ENCODE measurements at regions not wholly inside any gene's neighbourhood (a gene's known extent, or its start where the extent isn't known, plus 50 kb on each side); places are given as distances from the start of the nearest gene placed in this dataset.
A peak's percentile ranks its signal among the peaks of the same experiment; 100 is the strongest.
"Not testable (repeated sequence)": the region's sequence is repeated elsewhere in the genome, so short reads cannot be mapped to it uniquely, and the experiment has no call there.

GRCh38 chr10:55704950-55705349, 656.1 kb downstream of the ZWINT start:
- H3K4me3 Mint-ChIP-seq, result no peak overlapping the region
- no peaks in the 10 kb centered on the region for H3K27me3 Mint-ChIP-seq (ENCODE audit: low read depth)
- no peaks in the 10 kb centered on the region for H3K4me1 Mint-ChIP-seq (ENCODE audit: low read depth)
- H3K36me3 Mint-ChIP-seq (ENCODE audit: insufficient read depth), result no peaks in the 10 kb centered on the region
- DNase-seq (no peak), ATAC-seq (no peak)
- H3K9me3 Mint-ChIP-seq, result peaks cover 2% of the 10 kb centered on the region

DNA sequence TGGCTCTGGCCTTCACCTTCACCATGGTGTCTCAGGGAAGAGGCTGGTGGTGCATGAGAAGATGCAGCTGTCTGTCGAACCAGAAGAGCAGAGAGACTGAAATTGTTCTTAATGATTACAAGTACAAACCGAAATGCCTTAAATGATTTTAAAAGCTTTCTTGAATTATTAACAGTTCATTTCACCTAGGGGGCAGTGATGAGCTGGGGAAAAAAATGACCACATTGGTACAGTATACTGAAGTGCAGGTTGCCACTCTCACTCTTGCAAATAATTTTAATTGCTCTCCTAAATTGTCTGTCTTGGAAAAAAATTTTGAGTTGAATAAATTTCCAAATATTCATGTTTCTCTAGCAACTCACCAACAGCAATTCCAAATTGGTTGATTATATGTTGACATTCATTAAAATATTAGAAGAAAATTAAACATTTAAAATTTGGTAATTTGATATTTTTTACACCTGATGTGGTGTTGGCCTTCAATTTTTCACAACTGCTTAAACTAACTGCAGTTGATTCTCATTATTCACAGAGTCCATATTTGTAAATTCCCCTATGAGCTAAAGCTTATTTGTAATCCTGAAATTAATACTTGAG, 692.6 kb downstream of the ZWINT start:
- Mint-ChIP-seq H3K27me3 (ENCODE audit: low read depth) (no peaks in the 10 kb centered on the region), H3K36me3 (ENCODE audit: insufficient read depth) (no peaks in the 10 kb centered on the region), H3K9me3 (peaks cover 10% of the 10 kb centered on the region), H3K4me3 (no peak overlapping the region), H3K4me1 (ENCODE audit: low read depth) (no peaks in the 10 kb centered on the region)
- no peak for ATAC-seq
- no peak for DNase-seq

GRCh38 chr10:55653531-55653930, 707.5 kb downstream of the ZWINT start:
- ATAC-seq (no peak), DNase-seq (no peak)
- Mint-ChIP-seq H3K27me3 (ENCODE audit: low read depth) (no peaks in the 10 kb centered on the region), H3K36me3 (ENCODE audit: insufficient read depth) (no peaks in the 10 kb centered on the region), H3K4me1 (ENCODE audit: low read depth) (no peaks in the 10 kb centered on the region), H3K9me3 (peaks cover 17% of the 10 kb centered on the region), H3K4me3 (no peak overlapping the region)

DNA sequence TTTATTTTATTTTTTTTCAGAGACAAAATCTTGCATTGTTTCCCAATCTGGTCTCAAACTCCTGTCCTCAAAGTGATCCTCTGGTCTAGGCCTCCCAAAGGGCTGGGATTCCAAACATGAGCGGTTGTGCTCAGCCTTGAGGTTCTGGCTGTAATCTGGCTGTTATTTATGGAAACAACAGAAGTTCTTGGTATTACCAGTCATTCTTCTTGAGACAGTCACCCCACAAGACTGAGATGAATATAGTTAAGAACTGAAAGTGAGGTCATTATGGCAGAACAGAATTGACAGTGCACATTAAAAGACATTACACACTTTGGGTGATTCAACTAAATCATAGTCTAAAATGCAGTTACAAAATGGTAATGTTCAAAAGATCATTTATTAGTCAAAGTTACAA, 719.5 kb downstream of the ZWINT start:
- no peak overlapping the region for H3K4me3 Mint-ChIP-seq
- peaks cover 10% of the 10 kb centered on the region for H3K9me3 Mint-ChIP-seq
- no peaks in the 10 kb centered on the region for H3K27me3 Mint-ChIP-seq (ENCODE audit: low read depth)
- H3K36me3 Mint-ChIP-seq (ENCODE audit: insufficient read depth), result no peaks in the 10 kb centered on the region
- no peak for ATAC-seq
- H3K4me1 Mint-ChIP-seq (ENCODE audit: low read depth), result no peaks in the 10 kb centered on the region
- DNase-seq, result no peak

GRCh38 chr10:55631071-55631654, 729.9 kb downstream of the ZWINT start:
- DNase-seq (no peak), ATAC-seq (peak in 1 of 2 donors; percentile 46)
- Mint-ChIP-seq H3K9me3 (no peaks in the 10 kb centered on the region), H3K4me3 (no peak overlapping the region), H3K4me1 (ENCODE audit: low read depth) (peaks cover 2% of the 10 kb centered on the region), H3K27me3 (ENCODE audit: low read depth) (peaks cover 25% of the 10 kb centered on the region), H3K36me3 (ENCODE audit: insufficient read depth) (no peaks in the 10 kb centered on the region)

DNA sequence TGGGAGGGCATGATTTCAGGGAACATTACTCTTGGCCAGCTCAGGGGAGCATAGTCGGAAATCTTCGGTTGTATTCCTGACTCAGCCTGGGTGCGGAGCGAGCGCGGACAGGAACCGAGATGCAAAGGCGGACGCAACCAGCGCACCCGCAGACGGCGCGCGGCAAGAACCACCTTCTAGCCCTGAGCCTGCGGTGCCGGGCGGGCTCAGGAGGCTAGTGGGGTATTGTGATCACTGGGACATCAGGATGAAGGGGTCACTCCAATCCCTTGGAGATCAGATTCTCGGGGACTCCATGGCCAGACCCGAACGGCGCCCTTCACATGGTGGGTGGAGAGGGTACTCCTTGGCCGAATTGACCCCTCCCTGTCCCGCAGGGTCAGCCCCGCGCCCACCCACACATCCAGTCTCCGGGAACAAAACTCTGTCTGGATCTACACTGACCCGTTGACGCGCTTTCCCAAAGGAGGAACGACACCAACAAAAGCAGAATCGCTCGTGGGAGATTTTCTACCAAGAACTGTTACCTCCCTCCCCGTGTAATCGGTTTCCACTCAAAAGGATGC, 730.5 kb downstream of the ZWINT start:
- H3K9me3 Mint-ChIP-seq, result no peaks in the 10 kb centered on the region
- ATAC-seq (no peak), DNase-seq (no peak)
- peaks cover 29% of the 10 kb centered on the region for H3K27me3 Mint-ChIP-seq (ENCODE audit: low read depth)
- peaks cover 2% of the 10 kb centered on the region for H3K4me1 Mint-ChIP-seq (ENCODE audit: low read depth)
- H3K36me3 Mint-ChIP-seq (ENCODE audit: insufficient read depth), result no peaks in the 10 kb centered on the region
- H3K4me3 Mint-ChIP-seq, result no peak overlapping the region

DNA sequence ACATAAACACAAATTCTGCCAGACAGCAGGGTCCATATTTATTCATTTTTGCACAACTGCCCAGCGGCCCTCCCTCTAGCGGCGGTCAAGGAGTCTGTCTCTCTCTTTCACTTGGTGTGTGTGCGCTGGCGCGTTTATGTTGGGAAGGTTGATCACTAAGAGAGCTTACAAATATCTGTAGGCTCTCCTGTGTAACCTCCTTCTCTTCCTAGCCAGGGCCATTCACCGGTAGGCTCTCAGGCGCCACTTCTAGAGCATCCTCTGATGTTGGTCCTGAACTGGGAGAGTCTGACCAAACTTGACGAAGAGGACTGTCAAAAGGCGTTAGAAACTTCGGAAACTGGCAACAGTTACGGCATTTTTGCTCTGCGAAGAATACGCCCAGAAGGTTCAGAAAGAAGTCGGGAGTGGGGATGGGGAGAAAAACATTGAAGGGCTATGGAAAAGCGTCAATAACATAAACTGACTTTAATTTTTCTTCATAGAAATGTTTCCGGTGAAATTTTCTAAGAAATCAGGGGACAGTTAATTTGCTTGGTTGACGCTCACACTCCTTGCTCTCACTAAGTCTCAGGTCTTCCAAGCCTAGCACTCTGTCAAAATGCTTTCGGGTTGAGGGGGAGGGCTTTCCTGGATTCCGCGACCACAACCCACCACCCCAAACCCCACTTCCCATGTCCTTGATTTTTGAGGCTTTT, 731.1 kb downstream of the ZWINT start:
- Mint-ChIP-seq H3K27me3 (ENCODE audit: low read depth) (peaks cover 29% of the 10 kb centered on the region), H3K9me3 (no peaks in the 10 kb centered on the region), H3K4me1 (ENCODE audit: low read depth) (peaks cover 2% of the 10 kb centered on the region), H3K4me3 (no peak overlapping the region), H3K36me3 (ENCODE audit: insufficient read depth) (no peaks in the 10 kb centered on the region)
- ATAC-seq, result no peak
- no peak for DNase-seq

DNA sequence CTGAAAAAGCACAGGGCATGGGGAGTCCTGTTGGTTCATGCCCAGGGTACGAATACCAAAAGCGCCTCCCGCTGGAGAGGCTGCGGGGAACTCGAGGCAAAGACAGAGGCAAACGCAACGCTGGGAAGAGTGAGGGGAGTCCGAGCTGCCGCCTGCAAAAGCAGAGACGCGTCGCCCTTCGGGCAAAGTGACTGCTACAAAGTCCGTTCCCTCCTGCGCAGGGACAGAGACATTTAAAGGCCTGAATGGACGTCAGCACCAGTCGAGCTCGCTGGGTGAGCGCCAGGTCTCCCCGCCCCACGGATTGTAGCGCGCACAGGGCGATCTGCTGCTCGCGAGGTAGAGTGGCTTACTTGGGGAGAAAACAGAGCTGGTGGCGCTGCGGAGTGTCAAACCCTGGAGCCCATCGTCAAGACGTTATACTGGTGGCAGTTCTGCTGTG, 732.8 kb downstream of the ZWINT start:
- H3K27me3 Mint-ChIP-seq (ENCODE audit: low read depth), result peaks cover 29% of the 10 kb centered on the region
- H3K9me3 Mint-ChIP-seq, result no peaks in the 10 kb centered on the region
- H3K4me3 Mint-ChIP-seq, result no peak overlapping the region
- H3K4me1 Mint-ChIP-seq (ENCODE audit: low read depth), result peaks cover 2% of the 10 kb centered on the region
- no peak for DNase-seq
- H3K36me3 Mint-ChIP-seq (ENCODE audit: insufficient read depth), result no peaks in the 10 kb centered on the region
- ATAC-seq, result no peak

GRCh38 chr10:55627501-55628051, 733.5 kb downstream of the ZWINT start:
- Mint-ChIP-seq H3K4me3 (no peak overlapping the region), H3K36me3 (ENCODE audit: insufficient read depth) (no peaks in the 10 kb centered on the region), H3K9me3 (no peaks in the 10 kb centered on the region), H3K27me3 (ENCODE audit: low read depth) (peaks cover 27% of the 10 kb centered on the region), H3K4me1 (ENCODE audit: low read depth) (peaks cover 2% of the 10 kb centered on the region)
- DNase-seq (no peak), ATAC-seq (no peak)

DNA sequence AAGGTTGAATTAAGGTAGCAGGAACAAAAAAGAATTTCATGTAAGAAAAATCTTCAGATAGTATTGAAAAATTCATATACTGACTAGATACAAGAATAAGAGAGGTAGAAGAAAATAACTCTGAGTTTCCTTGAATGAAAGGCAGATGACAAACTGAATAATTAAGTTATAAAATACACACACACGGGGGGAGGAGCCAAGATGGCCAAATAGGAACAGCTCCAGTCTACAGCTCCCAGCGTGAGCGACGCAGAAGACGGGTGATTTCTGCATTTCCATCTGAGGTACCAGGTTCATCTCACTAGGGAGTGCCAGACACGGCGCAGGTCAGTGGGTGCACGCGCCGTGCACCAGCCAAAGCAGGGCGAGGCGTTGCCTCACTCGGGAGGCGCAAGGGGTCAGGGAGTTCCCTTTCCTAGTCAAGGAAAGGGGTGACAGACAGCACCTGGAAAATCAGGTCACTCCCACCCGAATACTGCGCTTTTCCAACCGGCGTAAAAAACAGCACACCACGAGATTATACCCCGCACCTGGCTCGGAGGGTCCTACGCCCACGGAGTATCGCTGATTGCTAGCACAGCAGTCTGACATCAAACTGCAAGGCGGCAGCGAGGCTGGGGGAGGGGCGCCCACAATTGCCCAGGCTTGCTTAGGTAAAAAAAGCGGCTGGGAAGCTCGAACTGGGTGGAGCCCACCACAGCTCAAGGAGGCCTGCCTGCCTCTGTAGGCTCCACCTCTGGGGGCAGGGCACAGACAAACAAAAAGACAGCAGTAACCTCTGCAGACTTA, 759.2 kb downstream of the ZWINT start:
- ATAC-seq; H3K9me3 Mint-ChIP-seq; DNase-seq; H3K4me1 Mint-ChIP-seq (ENCODE audit: low read depth); H3K4me3 Mint-ChIP-seq; H3K36me3 Mint-ChIP-seq (ENCODE audit: insufficient read depth); H3K27me3 Mint-ChIP-seq (ENCODE audit: low read depth): not testable (repeated sequence)

GRCh38 chr10:55551603-55552002, 750.6 kb upstream of the PCDH15 start:
- no peaks in the 10 kb centered on the region for H3K27me3 Mint-ChIP-seq (ENCODE audit: low read depth)
- no peaks in the 10 kb centered on the region for H3K36me3 Mint-ChIP-seq (ENCODE audit: insufficient read depth)
- DNase-seq (no peak), ATAC-seq (no peak)
- no peaks in the 10 kb centered on the region for H3K4me1 Mint-ChIP-seq (ENCODE audit: low read depth)
- peaks cover 6% of the 10 kb centered on the region for H3K9me3 Mint-ChIP-seq
- H3K4me3 Mint-ChIP-seq, result no peak overlapping the region

DNA sequence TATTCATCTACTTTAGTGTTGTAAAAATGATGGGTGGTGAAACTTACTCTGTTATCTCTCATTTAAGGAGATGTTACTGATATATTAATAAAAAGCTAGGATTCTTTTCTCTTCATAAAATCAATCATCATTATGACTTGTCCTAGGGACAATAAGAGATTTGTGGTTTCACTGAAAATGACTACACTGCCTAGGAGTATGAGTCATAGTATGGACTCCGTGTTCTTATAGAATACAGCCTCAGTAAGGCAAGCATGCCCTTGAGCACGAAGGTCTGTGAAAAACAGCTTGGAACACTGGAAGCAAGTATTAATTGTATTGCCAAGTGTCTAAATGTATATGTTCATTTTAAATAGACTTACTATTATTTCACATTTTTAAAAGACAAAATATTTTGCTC, 749.2 kb upstream of the PCDH15 start:
- no peak for ATAC-seq
- no peaks in the 10 kb centered on the region for H3K27me3 Mint-ChIP-seq (ENCODE audit: low read depth)
- no peak overlapping the region for H3K4me3 Mint-ChIP-seq
- no peaks in the 10 kb centered on the region for H3K36me3 Mint-ChIP-seq (ENCODE audit: insufficient read depth)
- H3K4me1 Mint-ChIP-seq (ENCODE audit: low read depth), result no peaks in the 10 kb centered on the region
- H3K9me3 Mint-ChIP-seq, result peaks cover 6% of the 10 kb centered on the region
- DNase-seq, result no peak

- not testable (repeated sequence) for H3K36me3 Mint-ChIP-seq (ENCODE audit: insufficient read depth); H3K27me3 Mint-ChIP-seq (ENCODE audit: low read depth); H3K4me3 Mint-ChIP-seq; H3K9me3 Mint-ChIP-seq; DNase-seq; ATAC-seq; H3K4me1 Mint-ChIP-seq (ENCODE audit: low read depth)
Measured at GRCh38 chr10:55537497-55537896, 736.5 kb upstream of the PCDH15 start.

DNA sequence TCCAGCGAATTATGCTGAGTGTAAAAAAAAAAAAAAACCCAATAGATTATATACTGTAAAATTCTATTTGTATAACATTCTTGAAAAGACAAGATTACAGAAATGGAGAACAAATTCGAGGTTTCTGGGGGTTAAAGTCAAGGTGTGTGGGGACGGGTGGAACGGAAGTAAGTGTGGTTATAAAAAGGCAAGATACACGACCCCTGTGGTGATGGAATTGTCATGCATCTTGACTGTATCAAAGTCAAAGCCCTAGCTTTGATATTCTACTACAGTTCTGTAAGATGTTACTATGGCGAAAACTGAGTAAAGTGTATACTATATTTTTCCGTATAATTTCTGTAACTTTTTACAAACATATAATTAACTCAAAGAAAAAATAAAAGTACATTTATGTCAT, 718.2 kb upstream of the PCDH15 start:
- H3K9me3 Mint-ChIP-seq, result peaks cover 10% of the 10 kb centered on the region
- H3K4me3 Mint-ChIP-seq, result no peak overlapping the region

More for the DNA sequence above, 718.2 kb upstream of the PCDH15 start:
- Mint-ChIP-seq H3K27me3 (ENCODE audit: low read depth) (no peaks in the 10 kb centered on the region), H3K4me1 (ENCODE audit: low read depth) (no peaks in the 10 kb centered on the region), H3K36me3 (ENCODE audit: insufficient read depth) (no peaks in the 10 kb centered on the region)
- no peak for DNase-seq
- no peak for ATAC-seq

Measured in activated T-cell treated with anti-CD3 and anti-CD28 coated beads, Interleukin-2, amount 50 U/mL, for 4 hours (primary cell).